Left cardiac atrium (tissue), 4 donors: ENCODE measurements at regions not wholly inside any gene's neighbourhood (a gene's known extent, or its start where the extent isn't known, plus 50 kb on each side); places are given as distances from the start of the nearest gene placed in this dataset.
A peak's percentile ranks its signal among the peaks of the same experiment; 100 is the strongest.
"Not testable (repeated sequence)": the region's sequence is repeated elsewhere in the genome, so short reads cannot be mapped to it uniquely, and the experiment has no call there.

Experiments used
- ATAC-seq, 2 donors: fragments of 200-7000 bp; cut with Tn5 transposase; one replicate each; pipeline ENCODE4 v1.9.1; 2020; ENCODE audit warnings: mild to moderate bottlenecking in 2 of 2, moderate library complexity in 2 of 2
- DNase-seq: peaks from one replicate; pipeline ENCODE4 v3.0.0-alpha.2; 2020
- intact Hi-C, 2 donors: fragments of 100-400 bp; cut with DNase I; formaldehyde crosslinking; loops; one replicate each; pipeline versions ENCODE4 v1.14.1 to v1.15.1; 2022 to 2023
- donor health status: DM: no; HTN: yes; CAD: no.
- donor health status: DM: no; HTN: yes; CAD: no; lungs with severe emphysema.
- donor health status: DM: yes; HTN: yes; CAD: no.
- donor health status: Dilated cardiomyopathy.

GRCh38 chr10:7071421-7071820 is 339.4 kb downstream of the SFMBT2 start:
- DNase-seq, result no peak
- ATAC-seq, result no peak
- intact Hi-C loops, result no loop called here

GRCh38 chr10:7070950-7071349 is 339.9 kb downstream of the SFMBT2 start:
- intact Hi-C loops, result no loop called here
- ATAC-seq, result no peak
- no peak for DNase-seq

- ATAC-seq (no peak), DNase-seq (no peak)
- intact Hi-C loops, result no loop called here
These were observed 341.1 kb downstream of the SFMBT2 start for GRCh38 chr10:7069706-7070105.

GRCh38 chr10:7056216-7056615 is 354.6 kb downstream of the SFMBT2 start:
- intact Hi-C loops, result no loop called here
- no peak for DNase-seq
- ATAC-seq, result no peak

GRCh38 chr10:7054915-7055314 is 355.9 kb downstream of the SFMBT2 start:
- no peak for ATAC-seq
- no peak for DNase-seq
- intact Hi-C loops, result no loop called here

- ATAC-seq (no peak), DNase-seq (no peak)
- intact Hi-C loops, result no loop called here
These were observed 357.6 kb downstream of the SFMBT2 start for GRCh38 chr10:7053195-7053594.

GRCh38 chr10:7050024-7050423 is 360.8 kb downstream of the SFMBT2 start:
- intact Hi-C loops, DNase-seq, ATAC-seq: not testable (repeated sequence)

GRCh38 chr10:7048061-7048460 is 362.8 kb downstream of the SFMBT2 start:
- DNase-seq, result no peak
- intact Hi-C loops, result no loop called here
- no peak for ATAC-seq

GRCh38 chr10:7046615-7047014 is 364.2 kb downstream of the SFMBT2 start:
- intact Hi-C loops, result no loop called here
- DNase-seq (no peak), ATAC-seq (no peak)

- peak in 1 of 2 donors; percentile 53 for ATAC-seq
- no peak for DNase-seq
- intact Hi-C loops, result no loop called here
These were observed 364.8 kb downstream of the SFMBT2 start for GRCh38 chr10:7045891-7046599.

- ATAC-seq (no peak), DNase-seq (no peak)
- intact Hi-C loops, result no loop called here
These were observed 367.7 kb downstream of the SFMBT2 start for GRCh38 chr10:7043055-7043653.

GRCh38 chr10:7042419-7043054 is 368.3 kb downstream of the SFMBT2 start:
- DNase-seq (no peak), ATAC-seq (no peak)
- intact Hi-C loops, result no loop called here

GRCh38 chr10:7042000-7042399 is 368.8 kb downstream of the SFMBT2 start:
- intact Hi-C loops, result no loop called here
- ATAC-seq, result no peak
- no peak for DNase-seq

- DNase-seq (no peak), ATAC-seq (no peak)
- intact Hi-C loops, result no loop called here
These were observed 370.2 kb downstream of the SFMBT2 start for GRCh38 chr10:7040681-7041080.

GRCh38 chr10:7039859-7040258 is 371.0 kb downstream of the SFMBT2 start:
- ATAC-seq (no peak), DNase-seq (no peak)
- intact Hi-C loops, result no loop called here

GRCh38 chr10:7038416-7038815 is 372.4 kb downstream of the SFMBT2 start:
- DNase-seq (no peak), ATAC-seq (no peak)
- intact Hi-C loops, result no loop called here

GRCh38 chr10:7037434-7037833 is 373.4 kb downstream of the SFMBT2 start:
- intact Hi-C loops, ATAC-seq, DNase-seq: not testable (repeated sequence)

- DNase-seq (no peak), ATAC-seq (no peak)
- intact Hi-C loops, result no loop called here
These were observed 373.9 kb downstream of the SFMBT2 start for GRCh38 chr10:7036951-7037350.

- intact Hi-C loops, result no loop called here
- DNase-seq (no peak), ATAC-seq (no peak)
These were observed 375.6 kb downstream of the SFMBT2 start for GRCh38 chr10:7035126-7035761.

- no peak for ATAC-seq
- intact Hi-C loops, result no loop called here
- no peak for DNase-seq
These were observed 377.8 kb downstream of the SFMBT2 start for GRCh38 chr10:7033031-7033430.
